Posterior cingulate gyrus (tissue), 11 donors: ENCODE measurements at regions not wholly inside any gene's neighbourhood (a gene's known extent, or its start where the extent isn't known, plus 50 kb on each side); places are given as distances from the start of the nearest gene placed in this dataset.
"Not testable (repeated sequence)": the region's sequence is repeated elsewhere in the genome, so short reads cannot be mapped to it uniquely, and the experiment has no call there.

ENCODE experiments used
- DNase-seq, 10 donors: peaks; one replicate each; pipeline versions ENCODE4 v3.0.0 to v3.0.0-alpha.2; 2020 to 2021; ENCODE audit warnings: mixed read lengths in 3 of 10
- intact Hi-C: fragments of 100-400 bp; cut with DNase I; formaldehyde crosslinking; loops from one replicate; pipeline ENCODE4 v1.15.1; 2023

- intact Hi-C loops, DNase-seq: not testable (repeated sequence)
Observed at GRCh38 chr20:47836256-47836817, 51.1 kb upstream of the SULF2 start.
